ENCODE measurements at regions not wholly inside any gene's neighbourhood (a gene's known extent, or its start where the extent isn't known, plus 50 kb on each side); places are given as distances from the start of the nearest gene placed in this dataset.
A peak's percentile ranks its signal among the peaks of the same experiment; 100 is the strongest.
"Not testable (repeated sequence)": the region's sequence is repeated elsewhere in the genome, so short reads cannot be mapped to it uniquely, and the experiment has no call there.

DNA sequence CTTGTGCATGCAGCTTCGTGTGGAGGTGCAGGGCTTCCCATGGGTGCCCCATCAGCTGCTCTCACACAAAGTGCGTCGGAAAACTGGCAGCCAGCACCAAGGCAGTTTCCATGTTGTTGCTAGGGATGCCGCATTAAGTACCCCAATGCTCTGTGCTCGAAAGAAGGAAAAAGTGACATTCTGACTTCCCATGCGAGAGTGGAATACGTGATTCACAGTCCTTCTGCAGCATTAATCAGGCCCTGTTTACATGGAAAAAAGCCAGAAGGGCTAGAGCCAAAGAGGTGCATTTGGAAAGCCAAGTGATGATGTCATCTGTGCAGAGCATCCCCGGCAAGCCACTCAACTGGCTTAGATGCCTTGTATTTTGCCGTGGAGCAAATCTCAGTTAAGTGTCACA, 258.3 kb downstream of the GATA3 start:
- DNase-seq, result no peak

DNA sequence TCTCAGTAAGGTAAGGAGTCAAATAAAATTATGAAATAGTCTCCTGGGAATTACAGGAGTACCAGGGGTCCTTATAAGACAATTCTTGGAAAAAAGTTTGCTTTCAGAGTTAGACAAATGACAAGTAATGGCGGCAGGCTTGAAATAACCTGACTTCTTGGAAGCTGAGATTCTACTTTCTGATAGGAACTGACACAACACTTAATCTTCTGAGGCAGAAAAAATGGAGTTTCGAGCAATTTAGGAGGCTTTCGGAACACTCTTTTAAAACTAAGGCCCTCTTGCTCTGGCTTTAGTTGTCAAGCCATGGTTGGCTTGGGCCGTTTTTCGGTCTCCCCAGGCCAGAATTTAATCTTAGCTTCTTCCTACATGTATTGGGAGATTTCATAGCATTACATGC, 260.0 kb downstream of the GATA3 start:
- DNase-seq, result no peak

DNA sequence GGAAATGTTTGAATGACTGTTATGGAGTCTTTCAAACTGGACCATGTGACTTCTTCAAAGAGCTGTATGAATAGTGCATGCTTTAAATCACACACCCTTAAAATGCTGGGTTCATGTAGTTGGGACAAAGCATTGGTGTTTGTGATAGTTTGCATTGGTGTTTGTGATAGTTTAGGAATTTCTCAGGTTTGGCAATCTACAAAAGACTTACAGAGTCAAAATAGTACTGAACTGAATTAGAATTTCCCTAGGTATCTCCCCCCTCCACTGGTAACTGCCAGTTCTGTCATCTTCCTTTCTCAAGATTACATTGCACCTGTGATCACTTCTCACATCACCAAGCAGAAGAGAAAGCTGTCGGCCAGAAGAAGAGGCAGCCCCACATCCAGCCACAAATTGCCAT, 261.1 kb downstream of the GATA3 start:
- DNase-seq, result no peak

DNA sequence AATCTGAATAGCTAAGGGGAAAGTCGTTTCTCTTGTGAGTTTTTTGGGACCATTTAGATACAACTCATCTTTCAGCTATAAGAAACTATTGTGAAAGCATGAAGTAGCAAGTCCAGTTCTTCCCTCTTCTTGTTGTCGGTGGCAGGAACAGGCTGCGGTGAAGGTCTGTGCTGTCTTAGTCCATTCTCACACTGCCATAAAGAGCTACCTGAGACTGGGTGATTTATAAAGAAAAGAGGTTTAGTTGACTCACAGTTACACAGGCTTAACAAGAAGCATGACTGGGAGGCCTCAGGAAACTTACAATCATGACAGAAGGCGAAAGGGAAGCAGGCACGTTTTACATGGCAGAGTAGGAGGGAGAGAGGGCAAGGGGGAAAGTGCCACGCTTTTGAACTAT, 261.8 kb downstream of the GATA3 start:
- no peak for DNase-seq

DNA sequence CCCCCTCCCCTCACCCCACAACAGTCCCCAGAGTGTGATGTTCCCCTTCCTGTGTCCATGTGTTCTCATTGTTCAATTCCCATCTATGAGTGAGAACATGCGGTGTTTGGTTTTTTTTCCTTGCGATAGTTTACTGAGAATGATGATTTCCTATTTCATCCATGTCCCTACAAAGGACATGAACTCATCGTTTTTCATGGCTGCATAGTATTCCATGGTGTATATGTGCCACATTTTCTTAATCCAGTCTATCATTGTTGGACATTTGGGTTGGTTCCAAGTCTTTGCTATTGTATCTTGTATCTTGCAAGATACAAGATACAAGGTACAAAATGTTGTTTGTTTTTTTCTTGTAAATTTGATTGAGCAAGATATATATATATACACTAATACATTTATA, 263.9 kb downstream of the GATA3 start:
- not testable (repeated sequence) for DNase-seq

DNA sequence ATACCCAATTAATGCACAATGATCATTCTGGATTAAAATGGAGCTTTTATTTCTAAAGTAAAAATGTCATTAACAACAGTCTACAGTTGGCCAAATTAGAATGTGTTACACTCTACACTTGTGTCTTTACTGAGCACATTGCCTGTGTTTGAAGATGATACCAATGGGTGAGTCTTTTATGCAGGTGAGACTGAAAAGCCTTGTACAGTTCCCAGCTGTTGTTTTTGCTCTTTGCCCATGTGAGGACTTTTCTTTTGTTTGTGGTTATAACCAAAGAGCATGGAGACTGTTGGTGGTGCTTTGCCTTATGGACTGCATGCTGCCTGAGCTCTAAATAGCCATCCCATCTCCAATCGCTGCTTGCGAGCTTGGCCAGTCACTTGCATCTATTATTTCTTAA, 264.5 kb downstream of the GATA3 start:
- DNase-seq, result no peak

DNA sequence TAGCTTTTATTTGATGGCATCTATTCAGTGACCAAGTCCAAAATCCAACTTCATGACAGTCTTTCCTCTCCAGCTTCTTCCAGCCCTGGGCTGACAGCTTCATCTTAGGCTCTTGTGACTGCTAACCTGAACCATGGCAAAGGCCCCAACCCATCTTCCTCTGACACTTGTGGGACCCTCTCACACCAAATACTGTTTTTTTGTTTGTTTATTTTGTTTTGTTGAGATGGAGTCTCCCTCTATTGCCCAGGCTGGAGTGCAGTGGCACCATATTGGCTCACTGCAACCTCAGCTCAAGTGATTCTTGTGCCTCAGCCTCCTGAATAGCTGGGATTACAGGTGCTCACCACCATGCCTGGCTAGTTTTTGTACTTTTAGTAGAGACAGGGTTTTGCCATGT, 265.2 kb downstream of the GATA3 start:
- DNase-seq, result no peak

DNA sequence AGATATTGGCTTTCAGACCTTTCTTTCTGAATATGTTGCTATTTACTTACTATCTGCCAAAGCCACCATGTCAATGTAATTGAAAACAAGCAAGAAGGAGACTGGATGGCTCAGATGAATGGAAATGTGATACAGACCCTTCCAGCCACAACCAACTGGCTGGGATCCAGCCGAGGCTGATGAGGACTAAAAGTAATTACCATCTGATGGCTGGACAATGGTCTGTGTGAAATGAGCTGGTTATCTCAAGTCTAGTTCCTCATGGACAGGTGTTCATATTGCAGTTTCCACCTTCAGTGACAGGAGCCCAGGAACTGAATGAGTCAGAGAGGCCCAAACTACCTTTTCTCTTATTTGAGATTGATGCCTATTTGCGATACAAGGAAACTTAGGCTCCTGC, 267.5 kb downstream of the GATA3 start:
- DNase-seq, result no peak

DNA sequence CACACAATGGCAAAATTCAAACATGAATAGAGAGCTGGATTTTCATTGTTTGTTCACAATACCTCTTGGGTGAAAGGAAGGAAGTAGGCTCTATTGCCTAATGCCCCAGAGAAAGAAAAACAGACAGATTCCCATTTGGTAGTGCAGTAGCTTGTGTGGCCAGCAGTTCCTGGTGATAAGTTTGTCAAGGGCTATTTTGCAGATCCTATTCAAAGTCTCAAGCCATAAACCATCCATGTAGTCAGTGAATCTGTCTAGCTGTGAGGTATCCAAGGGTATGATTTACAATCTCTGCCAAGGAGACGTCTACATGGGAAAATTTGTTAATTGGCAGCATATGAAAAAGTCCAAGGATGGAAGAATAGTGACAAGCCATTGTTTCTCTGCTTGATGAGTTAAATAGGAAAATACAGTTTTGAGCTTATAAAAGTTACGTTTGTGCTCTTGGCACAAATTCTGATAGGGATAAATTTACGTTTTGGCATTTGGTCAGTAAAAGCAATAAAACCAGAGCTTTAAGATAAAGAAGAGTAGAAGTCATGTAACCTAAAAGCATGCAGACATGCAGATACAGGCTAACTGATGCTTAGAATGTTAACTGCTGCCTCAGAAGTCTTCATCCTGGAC, 269.1 kb downstream of the GATA3 start:
- DNase-seq, result no peak

DNA sequence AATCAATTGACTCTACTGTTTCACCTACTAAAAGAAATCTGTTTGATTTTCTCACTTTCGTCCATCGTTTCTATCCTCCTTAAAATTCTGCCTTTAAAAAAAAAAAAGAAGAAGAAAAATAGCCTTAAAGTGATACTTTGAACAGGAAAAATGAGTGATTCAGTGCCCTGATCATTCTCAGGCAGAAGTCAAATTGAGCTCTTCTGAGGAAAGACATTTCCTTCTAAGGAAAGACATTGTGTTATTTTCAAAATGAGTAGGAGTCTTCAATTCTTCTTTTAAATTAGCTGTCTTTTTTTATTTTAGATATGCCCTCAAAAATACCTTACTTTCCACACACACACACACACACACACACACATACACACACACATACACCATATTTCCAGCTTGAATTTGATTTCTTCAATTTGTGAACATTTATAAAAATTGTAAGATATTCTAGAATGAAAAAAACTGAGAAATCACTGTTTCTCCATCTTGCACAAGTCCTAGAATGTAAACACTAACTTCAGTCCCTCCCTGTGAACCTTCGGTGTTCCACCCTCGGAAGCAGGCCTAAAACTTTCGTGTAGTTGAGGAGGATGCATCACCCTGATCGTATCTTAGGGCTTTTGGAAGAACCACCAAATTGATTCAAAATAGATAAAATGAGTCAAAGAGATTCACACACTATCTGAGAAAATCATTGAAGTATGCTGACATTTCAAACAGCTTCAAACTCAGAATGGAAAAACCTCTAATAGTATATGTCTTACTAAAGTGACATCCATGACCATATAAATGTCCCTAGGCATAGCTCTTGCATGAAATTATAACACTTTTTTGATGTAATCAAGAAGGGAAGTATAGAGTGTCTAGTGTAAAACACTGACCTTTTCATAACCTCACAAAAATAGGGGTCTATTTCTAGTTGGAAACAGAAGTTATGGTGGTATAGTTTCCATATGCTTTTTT, 270.8 kb downstream of the GATA3 start:
- no peak for DNase-seq

DNA sequence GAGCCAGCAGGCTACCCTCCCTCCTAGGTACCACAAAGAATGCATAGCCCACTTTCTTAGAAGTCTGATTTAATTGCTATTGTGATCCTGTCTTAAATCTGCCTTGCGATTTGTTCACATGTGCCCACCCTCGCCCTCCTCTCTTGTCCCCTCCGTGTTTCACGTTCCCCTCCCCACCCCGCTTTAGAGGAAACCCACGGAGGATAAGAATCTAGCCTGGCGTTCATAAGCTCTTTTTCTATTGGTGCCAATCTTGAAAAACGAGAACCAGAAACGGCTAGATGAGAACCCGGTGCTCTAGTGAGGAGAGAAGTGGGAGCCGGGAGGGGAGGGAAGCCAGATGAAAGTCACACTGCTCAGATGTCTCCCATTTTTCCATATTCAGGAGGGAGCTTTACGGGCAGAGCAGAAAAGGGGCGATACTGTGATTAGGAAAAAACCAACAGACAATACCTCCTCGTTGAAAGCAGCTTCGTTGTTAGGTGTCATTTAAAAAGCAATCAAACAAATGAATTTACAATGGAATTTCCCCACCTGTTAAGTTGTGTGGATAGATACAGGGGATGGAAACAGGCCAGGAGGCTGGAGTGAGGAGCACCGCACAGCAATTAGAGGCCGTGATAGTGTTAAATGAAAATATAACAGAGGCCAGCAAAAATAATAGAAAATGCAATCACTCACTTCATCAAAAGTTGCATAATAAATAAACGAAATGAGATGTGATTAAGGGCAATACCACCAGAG, 272.1 kb downstream of the GATA3 start:
- no peak for DNase-seq

DNA sequence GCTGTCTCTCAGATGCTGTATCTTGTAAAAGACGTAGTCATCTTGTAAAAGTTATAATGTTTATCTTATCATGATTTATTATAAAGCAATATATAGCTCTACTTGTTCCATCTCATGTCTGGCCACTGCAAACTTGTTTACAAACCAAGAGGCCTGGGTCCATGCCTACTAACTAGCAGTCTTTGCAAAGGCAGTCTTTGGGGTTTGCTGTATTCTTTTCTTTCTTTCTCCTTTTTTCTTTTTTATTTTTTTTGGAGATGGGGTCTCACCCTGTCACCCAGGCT, 272.6 kb downstream of the GATA3 start:
- no peak for DNase-seq

DNA sequence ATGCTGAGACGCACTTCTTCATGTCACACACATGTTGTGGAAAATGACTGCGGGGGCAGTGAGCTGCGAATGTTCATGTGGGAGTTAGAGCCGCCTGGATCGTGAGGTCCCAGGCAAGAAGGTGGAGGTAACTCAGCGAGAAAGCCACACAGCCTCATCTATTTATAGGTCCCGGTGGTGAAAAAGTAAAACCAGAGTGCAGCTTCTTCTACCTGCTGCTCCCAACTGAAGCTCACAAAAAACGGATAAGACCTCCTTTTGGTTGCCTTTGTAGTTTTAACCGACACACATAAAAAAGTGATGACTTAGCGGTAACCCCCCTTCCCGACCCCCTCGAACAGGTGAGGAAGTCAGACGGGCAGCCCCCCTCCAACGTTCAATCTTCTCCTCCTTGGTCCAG, 276.9 kb downstream of the GATA3 start:
- DNase-seq, result peak; percentile 41

DNA sequence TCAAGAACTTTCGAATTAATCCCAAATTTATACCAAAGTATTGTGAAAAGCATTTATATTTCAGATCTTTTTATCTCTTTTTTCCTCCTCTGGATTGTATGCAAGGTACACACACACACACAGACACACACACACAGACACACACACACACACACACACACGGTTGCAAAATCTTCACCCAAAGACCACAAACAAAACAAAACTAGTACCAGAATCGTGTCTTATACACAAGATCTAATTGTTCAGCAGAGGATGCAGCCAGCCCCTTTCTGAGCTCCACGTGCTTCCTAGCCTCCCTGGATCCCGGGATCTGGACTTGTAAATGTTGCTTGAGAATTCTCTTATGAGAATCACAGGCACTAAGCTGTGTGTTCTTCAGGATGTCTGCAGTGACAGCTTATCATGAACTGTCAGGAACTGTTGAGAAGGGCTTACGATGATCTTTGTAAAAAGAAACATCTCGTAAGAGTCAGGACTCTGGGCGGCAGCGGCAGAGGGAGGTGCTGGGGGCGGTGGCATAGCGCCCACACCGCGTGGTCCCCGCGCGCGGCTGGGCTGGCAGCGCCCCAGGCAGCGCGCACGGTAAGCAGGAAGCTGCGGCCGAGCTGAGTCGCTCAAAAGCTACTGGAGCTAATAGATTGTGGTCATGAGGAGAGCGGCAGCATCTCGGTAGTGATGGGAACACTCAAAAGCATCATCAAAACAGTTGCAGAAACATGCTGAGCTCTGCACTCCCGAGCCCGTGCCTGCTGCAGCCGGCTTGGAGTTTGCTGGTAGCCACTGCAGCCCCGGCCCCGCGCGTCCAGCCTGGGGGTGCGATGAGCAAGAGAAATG, 277.6 kb downstream of the GATA3 start:
- DNase-seq, result peak; percentile 89

DNA sequence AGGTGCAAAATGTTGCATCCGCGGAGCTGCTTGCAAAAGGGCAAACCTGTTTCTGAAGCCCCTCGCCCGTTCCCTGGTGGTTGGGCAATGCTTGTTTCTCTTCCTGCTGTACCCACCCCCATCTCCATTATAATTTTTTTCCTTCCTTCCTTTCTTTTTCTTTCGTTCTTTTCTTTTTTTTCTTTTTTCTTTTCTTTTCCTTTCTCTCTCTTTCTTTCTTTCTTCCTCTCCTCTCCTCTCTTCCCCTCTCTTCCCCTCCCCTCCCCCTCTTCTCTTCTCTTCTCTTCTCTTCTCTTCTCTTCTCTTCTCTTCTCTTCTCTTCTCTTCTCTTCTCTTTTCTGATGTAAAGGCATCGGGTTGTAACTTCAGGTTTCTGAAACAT, 278.2 kb downstream of the GATA3 start:
- DNase-seq, result no peak

DNA sequence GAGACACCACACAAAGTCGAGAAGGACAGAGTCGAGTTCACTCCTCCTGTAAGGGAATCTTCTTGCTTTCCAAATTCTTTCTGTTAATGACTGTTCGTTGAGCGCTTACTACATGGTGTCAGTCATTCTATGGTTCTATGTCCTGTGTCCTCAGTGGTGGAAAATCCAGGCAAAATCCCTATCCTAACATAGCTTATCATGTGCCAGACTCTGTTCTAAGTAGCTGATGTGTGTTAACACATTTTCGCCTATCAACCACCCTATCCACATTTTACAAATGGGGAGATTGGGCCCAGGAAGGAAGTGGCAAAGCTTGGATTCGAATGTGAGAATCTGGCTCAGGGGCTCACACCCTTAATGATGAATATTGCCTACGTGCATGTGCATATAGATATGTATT, 280.1 kb downstream of the GATA3 start:
- DNase-seq, result no peak

DNA sequence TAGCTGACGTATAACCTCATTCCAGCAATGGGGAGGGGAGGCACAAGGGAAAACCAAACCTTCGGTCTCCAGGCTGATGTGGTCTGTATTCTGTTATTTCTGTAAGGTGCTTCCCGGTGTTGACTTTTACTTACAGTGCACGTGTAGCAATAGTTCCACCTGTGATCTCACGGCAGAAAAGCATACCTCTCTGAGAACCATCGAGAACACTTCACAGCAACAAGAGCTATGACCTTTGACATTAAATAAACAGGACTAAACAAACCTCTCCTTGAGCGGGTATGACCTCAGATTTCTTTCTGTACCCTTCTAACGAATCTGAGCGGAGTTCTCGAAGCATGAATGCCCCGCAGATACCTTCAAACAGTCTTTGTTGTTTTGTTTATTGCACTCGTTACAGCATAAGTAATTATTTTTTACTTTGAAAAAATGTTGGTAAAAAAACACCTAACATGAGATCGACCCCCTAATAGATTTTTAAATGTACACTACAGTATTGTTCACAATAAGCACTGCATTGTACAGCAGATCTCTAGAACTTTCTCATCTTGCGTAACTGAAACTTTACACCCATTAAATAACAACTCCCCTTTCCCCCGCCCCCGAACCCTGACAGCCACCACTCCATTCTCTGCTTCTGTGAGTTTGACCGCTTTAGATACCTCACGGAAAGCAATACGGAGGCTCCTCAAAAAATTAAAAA, 282.3 kb downstream of the GATA3 start:
- DNase-seq, result no peak

DNA sequence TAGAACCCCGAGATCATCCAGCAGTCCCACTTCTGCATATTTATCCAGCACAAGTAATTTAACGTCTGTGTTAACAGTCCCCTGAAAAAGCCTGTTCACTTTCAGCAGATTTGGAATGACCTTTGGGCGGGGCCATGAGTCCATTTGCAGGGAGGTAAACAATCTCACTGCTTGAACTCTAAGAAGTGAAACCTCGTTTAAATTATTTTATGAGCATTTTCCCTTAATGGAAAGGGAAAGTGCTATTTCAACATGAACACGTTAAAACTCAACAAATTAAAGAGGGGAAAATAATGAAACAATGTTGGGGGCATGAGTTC, 282.8 kb downstream of the GATA3 start:
- no peak for DNase-seq

DNA sequence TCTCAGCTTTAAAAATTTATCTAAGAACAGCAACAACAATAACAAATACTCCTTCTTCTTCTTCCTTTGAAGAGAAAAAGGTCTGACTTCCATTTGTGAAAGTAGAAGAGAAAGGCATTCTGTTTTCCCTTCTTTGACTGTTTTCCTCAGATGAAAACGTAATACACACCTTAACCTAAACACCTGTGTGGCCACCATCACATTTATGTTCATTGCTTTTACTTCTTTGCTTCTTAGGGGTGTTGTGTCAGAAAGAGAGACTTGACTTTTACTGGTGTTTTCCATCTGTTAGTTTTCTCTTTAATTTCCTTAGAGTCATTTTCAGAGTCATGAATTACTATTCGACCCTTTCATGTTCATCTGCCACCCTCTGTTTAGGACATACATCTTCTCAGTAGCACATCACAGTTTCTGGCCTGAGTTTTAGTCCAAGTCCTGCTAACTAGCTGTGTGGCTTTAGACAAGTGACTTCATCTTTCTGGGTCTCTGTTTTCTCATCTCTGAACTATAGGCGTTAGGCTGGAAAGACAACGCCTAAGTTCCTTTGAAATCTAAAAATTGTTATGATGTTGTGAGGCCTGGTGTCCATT, 283.8 kb downstream of the GATA3 start:
- DNase-seq, result no peak

DNA sequence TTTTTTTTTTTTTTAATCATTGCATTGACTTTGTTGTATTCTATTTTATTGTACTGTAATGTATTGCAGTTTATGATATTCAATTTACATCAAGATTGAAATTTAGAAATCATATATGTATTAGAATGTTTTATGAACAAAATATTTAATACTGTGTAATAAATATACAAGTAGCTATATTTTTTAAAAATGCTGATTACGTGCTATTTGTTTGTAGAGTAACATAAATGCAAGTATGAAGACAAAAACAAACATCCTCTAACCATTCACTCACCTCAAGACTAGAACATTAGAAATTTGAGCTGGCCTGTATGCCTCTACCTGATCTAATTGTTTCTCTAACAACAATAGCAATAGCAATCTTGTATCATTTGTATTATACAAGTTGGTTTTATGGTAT, 290.3 kb downstream of the GATA3 start:
- no peak for DNase-seq

DNA sequence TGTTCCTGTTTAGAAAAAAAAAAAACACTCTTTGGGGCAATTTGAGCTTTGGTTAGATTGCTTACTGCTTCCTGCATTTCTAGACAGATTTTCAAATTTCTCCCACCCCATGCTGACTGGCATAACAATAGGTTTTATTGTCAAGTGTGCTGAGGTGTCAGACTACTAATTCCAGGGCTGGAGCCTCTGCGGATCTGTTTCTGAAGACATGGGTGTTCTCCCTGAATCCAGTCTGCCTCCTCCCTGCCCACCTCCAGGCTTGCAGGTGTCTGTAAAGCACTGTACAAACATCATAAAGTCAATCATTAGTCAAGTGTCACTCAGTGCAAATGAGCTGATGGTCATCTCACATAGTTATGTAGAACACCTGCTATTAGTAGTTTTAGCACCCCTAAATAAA, 292.4 kb downstream of the GATA3 start:
- no peak for DNase-seq

DNA sequence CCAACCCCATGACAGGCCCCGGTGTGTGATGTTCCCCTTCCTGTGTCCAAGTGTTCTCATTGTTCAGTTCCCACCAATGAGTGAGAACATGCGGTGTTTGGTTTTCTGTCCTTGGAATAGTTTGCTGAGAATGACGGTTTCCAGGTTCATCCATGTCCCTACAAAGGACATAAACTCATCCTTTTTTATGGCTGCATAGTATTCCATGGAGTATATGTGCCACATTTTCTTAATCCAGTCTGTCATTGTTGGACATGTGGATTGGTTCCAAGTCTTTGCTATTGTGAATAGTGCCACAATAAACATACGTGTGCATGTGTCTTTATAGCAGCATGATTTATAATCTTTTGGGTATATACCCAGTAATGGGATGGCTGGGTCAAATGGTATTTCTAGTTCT, 293.1 kb downstream of the GATA3 start:
- DNase-seq, result not testable (repeated sequence)
